Central memory CD8-positive, alpha-beta T cell (primary cell): ENCODE measurements at regions not wholly inside any gene's neighbourhood (a gene's known extent, or its start where the extent isn't known, plus 50 kb on each side); places are given as distances from the start of the nearest gene placed in this dataset.

ENCODE experiments used
- ATAC-seq: fragments of 150-1000 bp; cut with Tn5 transposase; replicated peaks from 2 replicates; pipeline ENCODE4 v1.10.0; 2022; ENCODE audit warnings: mild to moderate bottlenecking, moderate FRiP score, moderate number of reproducible peaks; ENCODE audit not compliant: poor library complexity, severe bottlenecking; ENCODE audit errors: extremely low read depth
- DNase-seq, 2 donors: peaks; one replicate each; pipeline ENCODE4 v3.0.0; 2021; ENCODE audit warnings: low spot score in 2 of 2
- H3K27ac Mint-ChIP-seq: one replicate; pipeline ENCODE4 v1.8.0; 2022; ENCODE audit warnings: low read depth, mild to moderate bottlenecking, moderate library complexity, mixed read lengths
- H3K27me3 Mint-ChIP-seq: one replicate; pipeline ENCODE4 v1.8.0; 2022; ENCODE audit warnings: mixed read lengths
- H3K36me3 Mint-ChIP-seq: one replicate; pipeline ENCODE4 v1.8.0; 2022; ENCODE audit warnings: mild to moderate bottlenecking, moderate library complexity, mixed read lengths; ENCODE audit not compliant: insufficient read depth
- H3K4me1 Mint-ChIP-seq: one replicate; pipeline ENCODE4 v1.8.0; 2022; ENCODE audit warnings: mixed read lengths
- H3K4me3 Mint-ChIP-seq: one replicate; pipeline ENCODE4 v1.8.0; 2022; ENCODE audit warnings: mild to moderate bottlenecking, moderate library complexity, mixed read lengths
- H3K9me3 Mint-ChIP-seq: one replicate; pipeline ENCODE4 v1.8.0; 2022; ENCODE audit warnings: mixed read lengths

GRCh38 chr13:73198991-73199411, 140.2 kb downstream of the KLF5 start:
- Mint-ChIP-seq H3K9me3 (peaks cover 1% of the 10 kb centered on the region), H3K27me3 (peaks cover 22% of the 10 kb centered on the region), H3K27ac (no peak overlapping the region), H3K4me3 (no peak overlapping the region), H3K4me1 (no peaks in the 10 kb centered on the region), H3K36me3 (no peaks in the 10 kb centered on the region)
- DNase-seq (no peak), ATAC-seq (no peak)

- Mint-ChIP-seq H3K27ac (no peak overlapping the region), H3K27me3 (peaks cover 19% of the 10 kb centered on the region), H3K9me3 (no peaks in the 10 kb centered on the region), H3K4me1 (no peaks in the 10 kb centered on the region), H3K4me3 (no peak overlapping the region), H3K36me3 (no peaks in the 10 kb centered on the region)
- DNase-seq, result no peak
- ATAC-seq, result no peak
Measured at GRCh38 chr13:73195091-73195490, 136.3 kb downstream of the KLF5 start.

GRCh38 chr13:73194310-73194709, 135.5 kb downstream of the KLF5 start:
- Mint-ChIP-seq H3K27me3 (peaks cover 19% of the 10 kb centered on the region), H3K4me3 (no peak overlapping the region), H3K9me3 (no peaks in the 10 kb centered on the region), H3K36me3 (no peaks in the 10 kb centered on the region), H3K4me1 (no peaks in the 10 kb centered on the region), H3K27ac (no peak overlapping the region)
- DNase-seq (no peak), ATAC-seq (no peak)

GRCh38 chr13:73193554-73193953, 134.7 kb downstream of the KLF5 start:
- ATAC-seq, result no peak
- H3K4me3 Mint-ChIP-seq, result no peak overlapping the region
- no peaks in the 10 kb centered on the region for H3K36me3 Mint-ChIP-seq
- H3K27ac Mint-ChIP-seq, result no peak overlapping the region
- peaks cover 19% of the 10 kb centered on the region for H3K27me3 Mint-ChIP-seq
- H3K9me3 Mint-ChIP-seq, result no peaks in the 10 kb centered on the region
- H3K4me1 Mint-ChIP-seq, result no peaks in the 10 kb centered on the region
- DNase-seq, result no peak

GRCh38 chr13:73190477-73190876, 131.7 kb downstream of the KLF5 start:
- H3K36me3 Mint-ChIP-seq, result no peaks in the 10 kb centered on the region
- DNase-seq, result no peak

GRCh38 chr13:73189776-73190175, 131.0 kb downstream of the KLF5 start:
- Mint-ChIP-seq H3K36me3 (no peaks in the 10 kb centered on the region), H3K4me1 (no peaks in the 10 kb centered on the region), H3K4me3 (no peak overlapping the region)

More at GRCh38 chr13:73190477-73190876, 131.7 kb downstream of the KLF5 start:
- Mint-ChIP-seq H3K27me3 (peaks cover 19% of the 10 kb centered on the region), H3K4me1 (no peaks in the 10 kb centered on the region), H3K4me3 (no peak overlapping the region), H3K9me3 (peaks cover 5% of the 10 kb centered on the region), H3K27ac (no peak overlapping the region)
- ATAC-seq, result no peak

GRCh38 chr13:73189362-73189761, 130.6 kb downstream of the KLF5 start:
- H3K4me3 Mint-ChIP-seq, result no peak overlapping the region
- H3K4me1 Mint-ChIP-seq, result no peaks in the 10 kb centered on the region
- H3K27ac Mint-ChIP-seq, result no peak overlapping the region
- H3K36me3 Mint-ChIP-seq, result no peaks in the 10 kb centered on the region
- DNase-seq (no peak), ATAC-seq (no peak)
- peaks cover 5% of the 10 kb centered on the region for H3K9me3 Mint-ChIP-seq
- H3K27me3 Mint-ChIP-seq, result peaks cover 17% of the 10 kb centered on the region

More at GRCh38 chr13:73189776-73190175, 131.0 kb downstream of the KLF5 start:
- no peak overlapping the region for H3K27ac Mint-ChIP-seq
- DNase-seq (no peak), ATAC-seq (no peak)
- H3K9me3 Mint-ChIP-seq, result peaks cover 5% of the 10 kb centered on the region
- peaks cover 19% of the 10 kb centered on the region for H3K27me3 Mint-ChIP-seq

- no peak overlapping the region for H3K27ac Mint-ChIP-seq
- no peaks in the 10 kb centered on the region for H3K36me3 Mint-ChIP-seq
- H3K27me3 Mint-ChIP-seq, result peaks cover 24% of the 10 kb centered on the region
- no peak overlapping the region for H3K4me3 Mint-ChIP-seq
- no peaks in the 10 kb centered on the region for H3K4me1 Mint-ChIP-seq
- H3K9me3 Mint-ChIP-seq, result peaks cover 9% of the 10 kb centered on the region
- ATAC-seq (no peak), DNase-seq (no peak)
Measured at GRCh38 chr13:73187106-73187505, 128.3 kb downstream of the KLF5 start.

GRCh38 chr13:73179650-73180274, 121.0 kb downstream of the KLF5 start:
- peaks cover 5% of the 10 kb centered on the region for H3K9me3 Mint-ChIP-seq
- no peak for DNase-seq
- no peak for ATAC-seq
- peaks cover 13% of the 10 kb centered on the region for H3K27me3 Mint-ChIP-seq
- no peaks in the 10 kb centered on the region for H3K4me1 Mint-ChIP-seq
- H3K36me3 Mint-ChIP-seq, result no peaks in the 10 kb centered on the region
- no peak overlapping the region for H3K27ac Mint-ChIP-seq
- no peak overlapping the region for H3K4me3 Mint-ChIP-seq

GRCh38 chr13:73177916-73178565, 119.2 kb downstream of the KLF5 start:
- no peak overlapping the region for H3K27ac Mint-ChIP-seq
- ATAC-seq (no peak), DNase-seq (no peak)
- H3K4me1 Mint-ChIP-seq, result no peaks in the 10 kb centered on the region
- H3K4me3 Mint-ChIP-seq, result no peak overlapping the region
- peaks cover 1% of the 10 kb centered on the region for H3K36me3 Mint-ChIP-seq
- peaks cover 2% of the 10 kb centered on the region for H3K9me3 Mint-ChIP-seq
- H3K27me3 Mint-ChIP-seq, result peaks cover 7% of the 10 kb centered on the region

- Mint-ChIP-seq H3K9me3 (no peaks in the 10 kb centered on the region), H3K27me3 (no peaks in the 10 kb centered on the region), H3K27ac (no peak overlapping the region), H3K4me1 (no peaks in the 10 kb centered on the region), H3K36me3 (peaks cover 1% of the 10 kb centered on the region), H3K4me3 (no peak overlapping the region)
- no peak for ATAC-seq
- DNase-seq, result no peak
Measured at GRCh38 chr13:73177017-73177416, 118.2 kb downstream of the KLF5 start.

GRCh38 chr13:73174521-73175010, 115.8 kb downstream of the KLF5 start:
- H3K4me3 Mint-ChIP-seq, result no peak overlapping the region
- no peaks in the 10 kb centered on the region for H3K9me3 Mint-ChIP-seq
- H3K4me1 Mint-ChIP-seq, result no peaks in the 10 kb centered on the region

GRCh38 chr13:73173279-73173811, 114.5 kb downstream of the KLF5 start:
- ATAC-seq, result no peak
- no peaks in the 10 kb centered on the region for H3K4me1 Mint-ChIP-seq

More at GRCh38 chr13:73174521-73175010, 115.8 kb downstream of the KLF5 start:
- H3K36me3 Mint-ChIP-seq, result peaks cover 1% of the 10 kb centered on the region
- no peak for DNase-seq
- H3K27ac Mint-ChIP-seq, result no peak overlapping the region
- no peak for ATAC-seq
- no peaks in the 10 kb centered on the region for H3K27me3 Mint-ChIP-seq

More at GRCh38 chr13:73173279-73173811, 114.5 kb downstream of the KLF5 start:
- DNase-seq, result no peak
- H3K27me3 Mint-ChIP-seq, result no peaks in the 10 kb centered on the region
- peaks cover 1% of the 10 kb centered on the region for H3K36me3 Mint-ChIP-seq
- H3K9me3 Mint-ChIP-seq, result no peaks in the 10 kb centered on the region
- H3K27ac Mint-ChIP-seq, result no peak overlapping the region
- H3K4me3 Mint-ChIP-seq, result no peak overlapping the region
